ENCODE measurements at regions not wholly inside any gene's neighbourhood (a gene's known extent, or its start where the extent isn't known, plus 50 kb on each side); places are given as distances from the start of the nearest gene placed in this dataset.

DNA sequence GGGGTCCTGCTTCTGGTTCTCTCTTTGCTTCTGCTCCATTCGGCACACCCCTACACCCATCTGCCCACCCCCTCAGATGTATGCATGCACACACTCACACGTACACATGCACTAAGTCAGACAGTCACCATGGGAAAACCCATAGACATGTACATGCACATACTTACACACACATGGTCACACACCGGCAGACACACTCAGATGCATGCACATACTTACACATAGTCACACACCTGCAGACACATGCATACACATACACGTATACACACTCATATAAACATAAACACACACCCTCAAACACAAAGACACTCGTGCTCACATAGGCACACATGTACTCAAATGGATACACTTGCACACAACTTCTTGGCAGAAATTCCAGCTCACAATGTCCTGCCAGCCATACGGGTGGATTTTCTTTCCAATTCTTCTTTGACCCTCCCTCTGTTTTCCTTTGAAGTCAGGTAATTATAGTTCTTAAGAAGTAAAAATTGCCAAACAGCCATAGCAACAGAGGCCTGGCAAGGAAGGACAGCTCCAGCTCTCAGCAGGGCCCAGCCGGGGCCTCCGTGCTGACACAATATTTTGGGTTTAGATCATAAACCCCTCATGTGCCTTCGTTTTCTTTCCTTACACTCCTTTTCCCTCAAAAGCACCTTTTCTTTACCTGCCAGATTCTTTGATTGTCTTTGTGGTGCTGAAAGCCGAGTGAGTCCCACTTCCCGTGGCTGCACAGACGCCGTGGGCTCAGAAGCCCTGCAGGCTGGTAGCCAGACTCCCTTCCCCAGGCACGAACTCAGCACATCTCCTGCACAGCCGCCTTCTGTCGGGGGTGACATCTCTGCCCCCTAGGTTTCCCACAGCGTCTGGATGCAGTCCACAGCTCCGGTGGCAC lies 195.7 kb downstream of the ARL4C start:
- peaks cover 27% of the 10 kb centered on the region for H3K4me1 ChIP-seq (ENCODE audit: control insufficient read depth, insufficient read depth, low read length)
- no peaks in the 10 kb centered on the region for H3K9me3 ChIP-seq (ENCODE audit: control insufficient read depth, low read length)
- WGBS, 2 experiments, result 88% methylated on average over 18 of the region's 18 CpGs
- no peak overlapping the region for H3K4me3 ChIP-seq (ENCODE audit: insufficient read depth, low read depth, low read length)
- no peaks in the 10 kb centered on the region for H3K36me3 ChIP-seq (ENCODE audit: control insufficient read depth, insufficient read depth, low read length)
- no peaks in the 10 kb centered on the region for H3K27me3 ChIP-seq (ENCODE audit: control insufficient read depth, insufficient read depth, low read length, poor library complexity, severe bottlenecking)
- H3K27ac ChIP-seq (ENCODE audit: insufficient read depth, low read depth, low read length, poor library complexity, severe bottlenecking), result no peak overlapping the region

DNA sequence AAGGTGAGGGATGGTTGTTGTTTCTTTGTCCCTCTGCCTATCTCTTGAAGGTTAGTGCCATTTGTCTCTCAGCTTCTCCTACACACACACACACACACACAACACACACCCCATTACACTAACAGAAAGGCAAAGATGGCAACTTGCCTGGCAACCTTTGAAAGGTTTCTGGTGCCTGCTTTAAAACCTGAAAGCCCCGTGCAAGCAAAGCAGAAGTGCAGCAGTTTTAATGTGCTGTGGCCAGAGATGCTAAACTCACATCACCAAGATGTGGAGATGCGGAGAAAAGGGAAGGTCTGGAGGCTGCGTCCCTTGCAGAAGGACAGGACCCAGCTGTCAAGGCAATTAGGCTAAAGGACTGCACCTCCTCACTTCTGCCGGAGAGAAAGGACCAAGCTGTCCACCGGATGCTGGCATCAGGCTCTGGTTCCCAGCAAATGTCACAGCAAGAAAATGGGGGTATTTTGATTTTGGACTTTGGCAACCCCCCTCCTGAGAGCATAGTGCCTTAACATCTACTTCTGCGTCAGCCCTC lies 196.4 kb downstream of the ARL4C start:
- Histone ChIP-seq H3K36me3 (ENCODE audit: control insufficient read depth, insufficient read depth, low read length) (no peaks in the 10 kb centered on the region), H3K4me1 (ENCODE audit: control insufficient read depth, insufficient read depth, low read length) (peaks cover 20% of the 10 kb centered on the region), H3K27me3 (ENCODE audit: control insufficient read depth, insufficient read depth, low read length, poor library complexity, severe bottlenecking) (no peaks in the 10 kb centered on the region), H3K27ac (ENCODE audit: insufficient read depth, low read depth, low read length, poor library complexity, severe bottlenecking) (no peak overlapping the region), H3K4me3 (ENCODE audit: insufficient read depth, low read depth, low read length) (no peak overlapping the region), H3K9me3 (ENCODE audit: control insufficient read depth, low read length) (no peaks in the 10 kb centered on the region)
- WGBS, 2 experiments, result 92 to 95% methylated on average over 6 of the region's 6 CpGs

DNA sequence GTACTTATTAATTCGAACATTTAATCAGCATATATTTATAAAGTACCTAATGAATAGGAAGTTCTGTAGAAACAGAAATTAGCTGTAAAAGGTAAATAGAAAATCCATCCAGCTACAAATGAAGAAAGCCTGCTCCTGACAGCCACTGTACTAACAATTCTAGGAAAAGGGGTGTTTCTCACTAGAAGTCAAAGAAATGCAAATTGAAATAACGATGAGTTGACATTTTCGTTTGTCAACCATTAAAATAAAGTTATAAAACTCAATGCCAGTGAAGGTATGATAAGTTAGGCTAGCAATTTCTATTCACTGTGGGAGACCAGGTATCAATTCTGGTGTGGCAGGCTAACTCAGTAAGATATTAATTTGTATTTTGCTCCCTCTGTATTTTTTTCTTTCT lies 198.0 kb downstream of the ARL4C start:
- Histone ChIP-seq H3K9me3 (ENCODE audit: control insufficient read depth, low read length) (no peaks in the 10 kb centered on the region), H3K4me1 (ENCODE audit: control insufficient read depth, insufficient read depth, low read length) (peaks cover 6% of the 10 kb centered on the region), H3K27ac (ENCODE audit: insufficient read depth, low read depth, low read length, poor library complexity, severe bottlenecking) (no peak overlapping the region), H3K27me3 (ENCODE audit: control insufficient read depth, insufficient read depth, low read length, poor library complexity, severe bottlenecking) (no peaks in the 10 kb centered on the region), H3K36me3 (ENCODE audit: control insufficient read depth, insufficient read depth, low read length) (no peaks in the 10 kb centered on the region), H3K4me3 (ENCODE audit: insufficient read depth, low read depth, low read length) (no peak overlapping the region)
- WGBS, 2 experiments, result 79 to 83% methylated on average over 2 to 3 of the region's 3 CpGs

DNA sequence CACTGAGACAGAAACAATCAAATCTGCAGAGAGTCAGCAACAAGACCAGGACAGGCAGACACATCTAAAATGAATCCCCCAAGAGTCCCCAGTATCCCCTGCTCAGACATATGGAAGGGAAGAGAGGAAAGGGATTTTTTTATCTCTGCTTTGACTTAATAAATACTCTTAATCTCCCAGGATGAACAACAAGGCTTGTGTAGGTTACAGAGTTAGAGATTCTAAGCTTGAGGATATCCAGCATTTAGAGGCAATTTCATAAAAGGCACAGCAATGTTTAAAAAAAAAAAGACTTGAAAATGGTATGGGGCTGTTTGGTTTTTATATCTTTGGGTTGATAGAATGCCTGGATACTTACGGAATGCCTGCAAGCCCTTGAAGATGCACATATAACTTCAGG lies 199.9 kb downstream of the ARL4C start:
- Histone ChIP-seq H3K4me3 (ENCODE audit: insufficient read depth, low read depth, low read length) (no peak overlapping the region), H3K4me1 (ENCODE audit: control insufficient read depth, insufficient read depth, low read length) (peaks cover 11% of the 10 kb centered on the region), H3K27ac (ENCODE audit: insufficient read depth, low read depth, low read length, poor library complexity, severe bottlenecking) (no peak overlapping the region), H3K9me3 (ENCODE audit: control insufficient read depth, low read length) (no peaks in the 10 kb centered on the region), H3K27me3 (ENCODE audit: control insufficient read depth, insufficient read depth, low read length, poor library complexity, severe bottlenecking) (no peaks in the 10 kb centered on the region), H3K36me3 (ENCODE audit: control insufficient read depth, insufficient read depth, low read length) (no peaks in the 10 kb centered on the region)
- WGBS, 2 experiments, result 96 to 98% methylated on average over 1 of the region's 1 CpG

DNA sequence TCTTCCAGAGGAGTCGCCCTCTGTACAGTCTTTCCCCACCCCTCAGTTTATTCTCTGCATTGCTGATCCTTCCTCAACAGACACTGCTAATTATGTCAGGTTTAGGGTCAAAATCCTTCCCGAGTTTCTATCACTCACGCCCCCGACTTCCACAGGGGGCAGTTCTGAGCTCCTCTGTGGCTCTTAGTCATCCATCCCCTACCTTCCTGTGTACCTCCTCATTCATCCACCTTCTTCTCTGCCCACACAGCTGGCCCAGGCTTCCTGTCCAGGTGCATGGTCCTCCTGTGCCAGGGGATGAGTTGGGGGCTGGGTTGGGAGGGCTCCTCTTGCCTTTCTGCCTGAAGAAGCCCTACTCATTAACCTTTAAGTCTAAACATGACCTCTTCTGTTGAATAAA lies 202.9 kb downstream of the ARL4C start:
- 69 to 75% methylated on average over 4 of the region's 4 CpGs for WGBS, 2 experiments
- Histone ChIP-seq H3K27ac (ENCODE audit: insufficient read depth, low read depth, low read length, poor library complexity, severe bottlenecking) (no peak overlapping the region), H3K4me1 (ENCODE audit: control insufficient read depth, insufficient read depth, low read length) (peaks cover 13% of the 10 kb centered on the region), H3K36me3 (ENCODE audit: control insufficient read depth, insufficient read depth, low read length) (no peaks in the 10 kb centered on the region), H3K4me3 (ENCODE audit: insufficient read depth, low read depth, low read length) (no peak overlapping the region), H3K9me3 (ENCODE audit: control insufficient read depth, low read length) (no peaks in the 10 kb centered on the region), H3K27me3 (ENCODE audit: control insufficient read depth, insufficient read depth, low read length, poor library complexity, severe bottlenecking) (no peaks in the 10 kb centered on the region)

DNA sequence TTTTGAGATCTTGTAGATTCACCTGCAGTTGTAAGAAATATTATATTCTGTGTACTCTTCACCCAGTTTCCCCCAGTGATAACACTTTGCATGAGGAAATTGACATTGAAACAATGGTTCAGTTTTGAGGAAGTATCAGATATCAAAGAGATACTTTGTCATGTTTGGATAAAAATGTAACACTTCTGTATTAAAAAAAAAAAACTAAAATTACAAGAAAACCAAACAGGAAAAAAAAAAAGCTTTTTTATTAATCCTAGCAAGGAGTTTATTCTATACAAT lies 204.0 kb downstream of the ARL4C start:
- no peak overlapping the region for H3K27ac ChIP-seq (ENCODE audit: insufficient read depth, low read depth, low read length, poor library complexity, severe bottlenecking)
- no peak overlapping the region for H3K4me3 ChIP-seq (ENCODE audit: insufficient read depth, low read depth, low read length)
- no peaks in the 10 kb centered on the region for H3K27me3 ChIP-seq (ENCODE audit: control insufficient read depth, insufficient read depth, low read length, poor library complexity, severe bottlenecking)
- no peaks in the 10 kb centered on the region for H3K9me3 ChIP-seq (ENCODE audit: control insufficient read depth, low read length)
- peaks cover 13% of the 10 kb centered on the region for H3K4me1 ChIP-seq (ENCODE audit: control insufficient read depth, insufficient read depth, low read length)
- no peaks in the 10 kb centered on the region for H3K36me3 ChIP-seq (ENCODE audit: control insufficient read depth, insufficient read depth, low read length)

DNA sequence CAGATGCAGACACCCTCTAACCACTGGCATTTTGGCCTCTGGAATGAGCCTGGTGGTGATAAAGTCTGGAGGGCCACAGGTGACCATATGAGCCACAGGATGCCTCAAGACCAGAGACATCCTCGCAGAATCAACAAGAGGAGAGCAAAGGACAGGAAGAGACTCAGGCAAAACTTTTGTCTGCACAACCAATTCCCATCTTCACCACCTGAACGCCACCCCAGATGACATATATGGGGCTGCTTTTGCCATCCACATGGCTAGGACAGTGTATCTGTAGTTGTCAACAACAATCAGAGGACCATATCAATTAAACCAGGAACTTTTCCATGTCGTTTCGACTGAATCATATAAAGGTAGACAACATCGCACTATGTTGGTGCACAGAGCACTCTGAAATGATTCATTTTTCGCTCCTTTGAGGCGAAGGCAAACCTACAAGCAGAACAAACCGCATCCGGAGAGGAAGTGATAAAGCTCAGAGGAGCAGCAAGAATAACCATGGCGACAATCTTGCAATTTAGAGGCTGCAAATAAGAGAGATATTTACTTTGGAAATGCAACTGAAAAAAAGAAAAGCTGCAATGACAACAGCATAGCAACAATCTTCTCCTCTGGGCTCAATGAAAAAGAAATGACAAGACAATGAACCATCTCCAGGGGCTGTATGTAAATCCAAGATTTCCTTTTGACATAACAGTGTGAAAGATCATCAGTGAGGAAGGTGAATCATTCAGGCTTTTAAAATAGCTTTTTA lies 204.5 kb downstream of the ARL4C start:
- Histone ChIP-seq H3K9me3 (ENCODE audit: control insufficient read depth, low read length) (no peaks in the 10 kb centered on the region), H3K4me1 (ENCODE audit: control insufficient read depth, insufficient read depth, low read length) (peaks cover 13% of the 10 kb centered on the region), H3K27ac (ENCODE audit: insufficient read depth, low read depth, low read length, poor library complexity, severe bottlenecking) (no peak overlapping the region), H3K27me3 (ENCODE audit: control insufficient read depth, insufficient read depth, low read length, poor library complexity, severe bottlenecking) (no peaks in the 10 kb centered on the region), H3K4me3 (ENCODE audit: insufficient read depth, low read depth, low read length) (no peak overlapping the region), H3K36me3 (ENCODE audit: control insufficient read depth, insufficient read depth, low read length) (no peaks in the 10 kb centered on the region)
- WGBS, 2 experiments, result 91 to 92% methylated on average over 10 of the region's 10 CpGs

DNA sequence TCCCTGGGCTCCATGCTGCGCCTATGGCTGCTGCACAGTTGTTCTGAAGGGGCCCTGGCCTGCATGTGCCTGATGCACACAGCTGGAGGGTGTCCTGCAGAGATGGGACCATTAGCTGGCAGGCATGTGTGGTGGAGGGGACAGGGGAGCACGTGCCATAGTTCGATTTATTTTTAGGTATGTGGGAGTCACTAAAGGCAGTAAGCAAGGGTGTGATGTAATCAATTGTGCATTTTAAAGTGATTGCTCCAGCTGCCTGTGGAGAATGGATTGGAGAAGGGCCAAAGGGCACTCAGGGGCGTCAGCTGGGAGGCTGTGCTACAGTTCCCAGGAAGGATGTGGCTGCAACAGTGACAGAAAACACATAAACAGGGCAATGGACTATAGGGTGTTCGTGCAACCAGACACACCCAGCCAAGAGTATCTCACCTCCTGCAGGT lies 205.1 kb downstream of the ARL4C start:
- Histone ChIP-seq H3K36me3 (ENCODE audit: control insufficient read depth, insufficient read depth, low read length) (no peaks in the 10 kb centered on the region), H3K27me3 (ENCODE audit: control insufficient read depth, insufficient read depth, low read length, poor library complexity, severe bottlenecking) (no peaks in the 10 kb centered on the region), H3K9me3 (ENCODE audit: control insufficient read depth, low read length) (no peaks in the 10 kb centered on the region), H3K27ac (ENCODE audit: insufficient read depth, low read depth, low read length, poor library complexity, severe bottlenecking) (no peak overlapping the region), H3K4me3 (ENCODE audit: insufficient read depth, low read depth, low read length) (no peak overlapping the region), H3K4me1 (ENCODE audit: control insufficient read depth, insufficient read depth, low read length) (peaks cover 13% of the 10 kb centered on the region)
- WGBS, 2 experiments, result 87 to 89% methylated on average over 5 of the region's 5 CpGs

DNA sequence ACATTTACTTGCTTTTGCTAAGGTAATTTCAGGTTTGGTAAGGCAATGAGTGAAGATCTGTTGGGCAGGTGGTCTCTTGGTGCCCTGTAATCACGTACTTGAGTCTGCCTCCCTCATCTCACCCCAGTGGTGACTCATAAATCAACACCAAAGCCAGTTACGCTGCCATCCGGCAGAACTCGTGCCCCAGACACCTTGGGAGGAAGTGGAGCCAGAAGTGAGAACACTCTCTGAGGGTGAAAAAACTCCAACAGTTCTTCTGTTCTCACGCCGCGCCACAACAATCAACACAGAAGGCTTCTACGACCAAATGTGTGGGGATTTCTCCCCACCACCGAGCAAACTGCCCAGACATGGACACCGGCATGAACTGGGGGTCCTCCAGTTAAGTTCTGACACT lies 206.2 kb downstream of the ARL4C start:
- H3K4me1 ChIP-seq (ENCODE audit: control insufficient read depth, insufficient read depth, low read length), result peaks cover 13% of the 10 kb centered on the region
- H3K9me3 ChIP-seq (ENCODE audit: control insufficient read depth, low read length), result no peaks in the 10 kb centered on the region
- WGBS, 2 experiments, result 89 to 90% methylated on average over 10 of the region's 10 CpGs
- H3K27ac ChIP-seq (ENCODE audit: insufficient read depth, low read depth, low read length, poor library complexity, severe bottlenecking), result no peak overlapping the region
- H3K27me3 ChIP-seq (ENCODE audit: control insufficient read depth, insufficient read depth, low read length, poor library complexity, severe bottlenecking), result no peaks in the 10 kb centered on the region
- H3K4me3 ChIP-seq (ENCODE audit: insufficient read depth, low read depth, low read length), result no peak overlapping the region
- H3K36me3 ChIP-seq (ENCODE audit: control insufficient read depth, insufficient read depth, low read length), result no peaks in the 10 kb centered on the region

DNA sequence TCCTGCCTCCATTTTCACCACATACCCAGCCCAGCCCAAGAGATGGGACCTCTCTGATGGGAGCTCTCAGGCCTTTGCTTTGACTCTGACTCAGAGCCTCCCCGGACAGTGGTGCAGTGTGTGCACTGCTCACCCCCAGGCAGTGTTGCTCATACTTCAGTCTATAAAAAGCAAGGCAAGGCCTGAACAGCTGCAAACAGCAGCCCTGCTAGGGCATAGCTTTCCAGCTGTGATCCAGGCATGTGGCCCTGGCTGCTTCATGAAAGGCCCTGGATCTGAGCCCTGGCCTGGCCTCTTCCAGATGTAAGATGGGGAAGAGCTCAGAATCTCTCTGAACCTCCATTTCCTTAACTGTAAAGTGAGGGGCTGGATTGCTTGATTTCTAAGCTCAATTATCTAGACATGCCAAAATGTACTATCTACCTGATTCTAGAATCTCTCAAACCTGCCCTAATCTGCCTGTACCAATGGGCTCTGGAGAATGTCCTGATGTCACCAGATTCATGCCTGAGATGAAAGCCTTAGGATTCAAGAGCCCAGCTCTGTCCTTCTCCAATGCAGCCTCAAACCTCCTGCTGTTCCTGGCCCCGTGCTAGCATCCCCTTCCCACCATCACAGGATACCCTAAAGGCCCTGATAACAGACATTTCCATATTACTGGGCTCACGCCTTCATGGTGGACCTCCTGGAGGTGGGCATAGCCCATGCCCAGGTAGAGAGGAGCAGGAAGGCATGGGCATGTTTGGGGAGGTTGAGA lies 206.9 kb downstream of the ARL4C start:
- WGBS, 2 experiments, result 89 to 90% methylated on average over 3 of the region's 3 CpGs
- peaks cover 13% of the 10 kb centered on the region for H3K4me1 ChIP-seq (ENCODE audit: control insufficient read depth, insufficient read depth, low read length)
- no peaks in the 10 kb centered on the region for H3K9me3 ChIP-seq (ENCODE audit: control insufficient read depth, low read length)
- no peaks in the 10 kb centered on the region for H3K27me3 ChIP-seq (ENCODE audit: control insufficient read depth, insufficient read depth, low read length, poor library complexity, severe bottlenecking)
- no peaks in the 10 kb centered on the region for H3K36me3 ChIP-seq (ENCODE audit: control insufficient read depth, insufficient read depth, low read length)
- H3K27ac ChIP-seq (ENCODE audit: insufficient read depth, low read depth, low read length, poor library complexity, severe bottlenecking), result no peak overlapping the region
- H3K4me3 ChIP-seq (ENCODE audit: insufficient read depth, low read depth, low read length), result no peak overlapping the region
